ENCODE measurements at regions not wholly inside any gene's neighbourhood (a gene's known extent, or its start where the extent isn't known, plus 50 kb on each side); places are given as distances from the start of the nearest gene placed in this dataset.
"Not testable (repeated sequence)": the region's sequence is repeated elsewhere in the genome, so short reads cannot be mapped to it uniquely, and the experiment has no call there.

- no peak for DNase-seq (ENCODE audit: low spot score)
Observed at GRCh38 chr14:22492622-22493542, 96.1 kb downstream of the DAD1 start.

- DNase-seq (ENCODE audit: low spot score): no peak
Observed at GRCh38 chr14:22491683-22492621, 97.1 kb downstream of the DAD1 start.

GRCh38 chr14:22491053-22491452 lies 98.0 kb downstream of the DAD1 start:
- not testable (repeated sequence) for DNase-seq (ENCODE audit: low spot score)

- DNase-seq (ENCODE audit: low spot score): no peak
Observed at GRCh38 chr14:22489957-22490950, 98.8 kb downstream of the DAD1 start.

GRCh38 chr14:22489244-22489545 lies 99.8 kb downstream of the DAD1 start:
- no peak for DNase-seq (ENCODE audit: low spot score)

- DNase-seq (ENCODE audit: low spot score): no peak
Observed at GRCh38 chr14:22488522-22489243, 100.3 kb downstream of the DAD1 start.

- no peak for DNase-seq (ENCODE audit: low spot score)
Observed at GRCh38 chr14:22487941-22488340, 101.1 kb downstream of the DAD1 start.

- DNase-seq (ENCODE audit: low spot score): no peak
Observed at GRCh38 chr14:22487401-22487800, 101.6 kb downstream of the DAD1 start.

- no peak for DNase-seq (ENCODE audit: low spot score)
Observed at GRCh38 chr14:22486675-22487074, 102.3 kb downstream of the DAD1 start.

- no peak for DNase-seq (ENCODE audit: low spot score)
Observed at GRCh38 chr14:22485649-22486048, 103.4 kb downstream of the DAD1 start.

GRCh38 chr14:22485178-22485577 lies 103.8 kb downstream of the DAD1 start:
- DNase-seq (ENCODE audit: low spot score): no peak

- DNase-seq (ENCODE audit: low spot score): no peak
Observed at GRCh38 chr14:22484632-22485031, 104.4 kb downstream of the DAD1 start.

- DNase-seq (ENCODE audit: low spot score): no peak
Observed at GRCh38 chr14:22483863-22484593, 105.0 kb downstream of the DAD1 start.

- DNase-seq (ENCODE audit: low spot score): no peak
Observed at GRCh38 chr14:22482782-22483553, 106.1 kb downstream of the DAD1 start.

- no peak for DNase-seq (ENCODE audit: low spot score)
Observed at GRCh38 chr14:22482085-22482694, 106.8 kb downstream of the DAD1 start.

GRCh38 chr14:22481546-22481945 lies 107.5 kb downstream of the DAD1 start:
- no peak for DNase-seq (ENCODE audit: low spot score)

GRCh38 chr14:22479776-22480464 lies 109.1 kb downstream of the DAD1 start:
- no peak for DNase-seq (ENCODE audit: low spot score)

GRCh38 chr14:22479132-22479531 lies 109.9 kb downstream of the DAD1 start:
- no peak for DNase-seq (ENCODE audit: low spot score)
